Fibroblast of upper back skin (primary cell): ENCODE measurements at regions not wholly inside any gene's neighbourhood (a gene's known extent, or its start where the extent isn't known, plus 50 kb on each side); places are given as distances from the start of the nearest gene placed in this dataset.
"Not testable (repeated sequence)": the region's sequence is repeated elsewhere in the genome, so short reads cannot be mapped to it uniquely, and the experiment has no call there.

Experiments used
- DNase-seq: peaks from one replicate; pipeline ENCODE4 v3.0.0-alpha.2; 2013

GRCh38 chr14:54258382-54258781 lies 138.4 kb upstream of the CDKN3 start:
- DNase-seq, result no peak

- DNase-seq, result no peak
Measured at GRCh38 chr14:54259821-54260220, 137.0 kb upstream of the CDKN3 start.

GRCh38 chr14:54261283-54261682 lies 135.5 kb upstream of the CDKN3 start:
- DNase-seq, result no peak

- not testable (repeated sequence) for DNase-seq
Measured at GRCh38 chr14:54266616-54267015, 130.2 kb upstream of the CDKN3 start.

- no peak for DNase-seq
Measured at GRCh38 chr14:54267172-54267571, 129.6 kb upstream of the CDKN3 start.

- DNase-seq, result no peak
Measured at GRCh38 chr14:54275997-54276725, 120.6 kb upstream of the CDKN3 start.

GRCh38 chr14:54278087-54278486 lies 118.7 kb upstream of the CDKN3 start:
- no peak for DNase-seq

- DNase-seq, result no peak
Measured at GRCh38 chr14:54278665-54279295, 118.0 kb upstream of the CDKN3 start.

GRCh38 chr14:54282849-54283248 lies 114.0 kb upstream of the CDKN3 start:
- no peak for DNase-seq

- no peak for DNase-seq
Measured at GRCh38 chr14:54285030-54285429, 111.8 kb upstream of the CDKN3 start.

- peak; percentile 6 for DNase-seq
Measured at GRCh38 chr14:54291491-54292191, 105.2 kb upstream of the CDKN3 start.

GRCh38 chr14:54294802-54295201 lies 102.0 kb upstream of the CDKN3 start:
- no peak for DNase-seq

GRCh38 chr14:54299410-54300363 lies 97.1 kb upstream of the CDKN3 start:
- peak; percentile 61 for DNase-seq

- DNase-seq, result no peak
Measured at GRCh38 chr14:54300881-54301280, 95.9 kb upstream of the CDKN3 start.

- no peak for DNase-seq
Measured at GRCh38 chr14:54301359-54301758, 95.4 kb upstream of the CDKN3 start.

- no peak for DNase-seq
Measured at GRCh38 chr14:54306806-54307205, 90.0 kb upstream of the CDKN3 start.

GRCh38 chr14:54309615-54310014 lies 87.2 kb upstream of the CDKN3 start:
- no peak for DNase-seq

- DNase-seq, result no peak
Measured at GRCh38 chr14:54310151-54310850, 86.5 kb upstream of the CDKN3 start.

GRCh38 chr14:54310851-54311228 lies 86.0 kb upstream of the CDKN3 start:
- DNase-seq, result no peak

GRCh38 chr14:54312166-54312801 lies 84.5 kb upstream of the CDKN3 start:
- peak; percentile 77 for DNase-seq

- DNase-seq, result no peak
Measured at GRCh38 chr14:54314365-54315104, 82.3 kb upstream of the CDKN3 start.
